Endothelial cell of umbilical vein (primary cell): ENCODE measurements at regions not wholly inside any gene's neighbourhood (a gene's known extent, or its start where the extent isn't known, plus 50 kb on each side); places are given as distances from the start of the nearest gene placed in this dataset.

Source experiments
- BruUV-seq: library from RNA; stranded (reverse); fragments of 400-500 nt; replicated peaks from 2 replicates; lab custom pipeline; 2021; lab: Mats Ljungman, UMichigan
- CTCF ChIA-PET: fragments of 300-600, 350-600 bp; sonication (Branson Sonifier 250); formaldehyde crosslinking; loops from one replicate; lab custom pipeline; 2021; ENCODE audit warnings: antibody characterized with exemption, inconsistent platforms; lab: Charles Lee
- POLR2A ChIA-PET: fragments of 300-600, 350-600 bp; sonication (Branson Sonifier 250); formaldehyde crosslinking; loops from one replicate; lab custom pipeline; 2021; ENCODE audit warnings: antibody characterized with exemption, inconsistent platforms; lab: Charles Lee
- DNase-seq: peaks from one replicate; pipeline ENCODE4 v3.0.0-alpha.2; 2011; ENCODE audit warnings: low read depth, low spot score
- FAIRE-seq: peaks from 2 replicates; lab custom pipeline; 2011; peaks lifted over from hg19 to GRCh38; lab: Jason Lieb, UNC
- H2AFZ ChIP-seq: 2 replicates; pipeline ENCODE4 v1.6.0; 2012; ENCODE audit warnings: low read depth, low read length, control low read depth, inconsistent platforms
- H3K27ac ChIP-seq: 2 replicates; pipeline ENCODE4 v1.5.1; 2011; ENCODE audit warnings: low read depth, mild to moderate bottlenecking, control low read depth, low read length, moderate library complexity; ENCODE audit not compliant: insufficient read depth
- H3K27me3 ChIP-seq, 2 experiments: 2 replicates each; pipeline versions ENCODE4 v1.6.0 to v1.6.1; 2011; ENCODE audit warnings: low read length in 2 of 2, mixed read lengths in 1 of 2; ENCODE audit not compliant: control insufficient read depth in 2 of 2, insufficient read depth in 2 of 2
- H3K36me3 ChIP-seq, 2 experiments: 2 replicates in 1 of 2; 3 replicates in 1 of 2; pipeline ENCODE4 v1.5.1; 2011; ENCODE audit warnings: low read length in 2 of 2, mild to moderate bottlenecking in 1 of 2, moderate library complexity in 1 of 2; ENCODE audit not compliant: control insufficient read depth in 2 of 2, insufficient read depth in 2 of 2; ENCODE audit errors: extremely low read depth in 1 of 2
- H3K4me1 ChIP-seq: 3 replicates; pipeline ENCODE4 v1.5.1; 2011; ENCODE audit warnings: mild to moderate bottlenecking, low read length; ENCODE audit not compliant: control insufficient read depth, insufficient read depth; ENCODE audit errors: extremely low read depth
- H3K4me2 ChIP-seq: 2 replicates; pipeline ENCODE4 v1.6.1; 2011; ENCODE audit warnings: low read length, control low read depth, mixed read lengths; ENCODE audit not compliant: insufficient read depth
- H3K4me3 ChIP-seq, 3 experiments: fragments of 200-600 bp in 1 of 3; sonication (generic), shearing (Covaris generic) in 1 of 3; replicated peaks in 1 of 3; 2 replicates each; pipeline ENCODE4 v1.5.1; 2011 to 2016; ENCODE audit warnings: control low read depth in 3 of 3, low read length in 3 of 3, mild to moderate bottlenecking in 2 of 3, inconsistent platforms in 1 of 3, low read depth in 1 of 3, moderate library complexity in 1 of 3; ENCODE audit not compliant: insufficient read depth in 1 of 3
- H3K79me2 ChIP-seq: 2 replicates; pipeline ENCODE4 v1.6.0; 2012; ENCODE audit warnings: low read length, inconsistent platforms; ENCODE audit not compliant: control insufficient read depth, insufficient read depth
- H3K9ac ChIP-seq: replicated peaks from 2 replicates; pipeline ENCODE3; 2011; ENCODE audit warnings: low read length, control low read depth; ENCODE audit not compliant: insufficient read depth; ENCODE audit errors: extremely low read depth
- H3K9me1 ChIP-seq: replicated peaks from 3 replicates; pipeline ENCODE4 v1.6.0; 2011; ENCODE audit warnings: mild to moderate bottlenecking, low read length; ENCODE audit not compliant: control insufficient read depth, insufficient read depth; ENCODE audit errors: extremely low read depth
- H3K9me3 ChIP-seq: replicated peaks from 2 replicates; pipeline ENCODE4 v1.5.1; 2012; ENCODE audit warnings: low read length, inconsistent platforms; ENCODE audit not compliant: control insufficient read depth, insufficient read depth
- H4K20me1 ChIP-seq: replicated peaks from 2 replicates; pipeline ENCODE3; 2011; ENCODE audit warnings: mild to moderate bottlenecking, low read length; ENCODE audit not compliant: control insufficient read depth, insufficient read depth; ENCODE audit errors: extremely low read depth
- EZH2 ChIP-seq: IDR thresholded peaks from 2 replicates; pipeline ENCODE4 v1.6.1; 2012; ENCODE audit warnings: borderline replicate concordance, low read depth, mild to moderate bottlenecking, moderate library complexity, low read length, inconsistent platforms; ENCODE audit not compliant: severe bottlenecking
- FOS ChIP-seq: IDR thresholded peaks from 2 replicates; pipeline ENCODE4 v1.6.1; 2011; ENCODE audit warnings: mild to moderate bottlenecking, low read length, moderate library complexity, borderline replicate concordance; ENCODE audit not compliant: insufficient read depth
- GATA2 ChIP-seq: IDR thresholded peaks from 2 replicates; pipeline ENCODE4 v1.7.0; 2011; ENCODE audit warnings: low read depth, mild to moderate bottlenecking, moderate library complexity, mixed read lengths, low read length; ENCODE audit not compliant: insufficient read length, insufficient read depth
- JUN ChIP-seq: IDR thresholded peaks from 2 replicates; pipeline ENCODE4 v1.6.1; 2011; ENCODE audit warnings: borderline replicate concordance, low read depth; ENCODE audit not compliant: insufficient read length, insufficient read depth
- MYC ChIP-seq: IDR thresholded peaks from one replicate; pipeline ENCODE4 v1.6.1; 2011; ENCODE audit warnings: mild to moderate bottlenecking, low read depth, low read length
- POLR2A ChIP-seq: IDR thresholded peaks from 2 replicates; pipeline ENCODE4 v1.6.1; 2012; ENCODE audit warnings: low read depth, mild to moderate bottlenecking, control low read depth, low read length
- POLR2AphosphoS5 ChIP-seq: IDR thresholded peaks from 2 replicates; pipeline ENCODE4 v1.6.1; 2012; ENCODE audit warnings: low read depth, mild to moderate bottlenecking, control low read depth, low read length, moderate library complexity; ENCODE audit not compliant: insufficient read depth
- dilution Hi-C: fragments of 300-500 bp; cut with MboI; formaldehyde crosslinking; loops from one replicate; pipeline ENCODE4 v1.15.0; 2019; ENCODE audit warnings: low sequenced_read_pairs; ENCODE audit not compliant: extremely low pct_ligation_motif_present
- intact Hi-C: fragments of 100-400 bp; cut with micrococcal nuclease; formaldehyde crosslinking; loops from one replicate; pipeline ENCODE4 v1.10.0; 2022
- TF ChIP-seq, protein P1 (sequence below): IDR thresholded peaks from 2 replicates; pipeline ENCODE4 v1.6.1; 2011; ENCODE audit not compliant: insufficient read depth, insufficient read length
- TF ChIP-seq, protein P2 (sequence below), 2 donors: IDR thresholded peaks; 1 replicate in 1 of 2; 2 replicates in 1 of 2; pipeline ENCODE4 v1.5.1; 2011; ENCODE audit warnings: low read length in 2 of 2, mild to moderate bottlenecking in 2 of 2, moderate library complexity in 2 of 2, control low read depth in 1 of 2, inconsistent platforms in 1 of 2, low read depth in 1 of 2; ENCODE audit not compliant: insufficient read depth in 1 of 2; ENCODE audit errors: extremely low read depth in 1 of 2

DNA sequence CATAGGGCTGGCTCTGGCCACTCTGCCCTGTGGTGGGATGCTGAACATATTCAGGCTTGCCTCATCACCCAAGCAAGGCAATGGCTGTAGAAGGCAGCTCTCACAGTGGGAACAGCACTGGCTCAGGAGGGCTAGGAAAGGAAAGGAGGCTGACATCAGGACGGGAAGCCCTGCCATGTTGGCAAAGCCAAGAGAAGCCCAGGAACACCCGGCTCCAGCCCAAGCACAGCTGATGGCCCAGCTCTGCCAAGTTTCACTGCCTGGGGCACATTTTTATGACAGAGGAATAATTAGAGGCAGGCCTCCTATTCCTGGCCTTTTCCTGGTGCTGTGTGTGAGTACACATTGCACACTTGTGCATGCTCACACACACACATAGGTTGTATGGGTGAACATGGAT lies 163.6 kb upstream of the SMIM23 start:
- Histone ChIP-seq H3K9me3 (no peaks in the 10 kb centered on the region), H3K9me1 (no peaks in the 10 kb centered on the region), H3K79me2 (no peaks in the 10 kb centered on the region), H3K4me2 (no peak overlapping the region), H3K9ac (no peak overlapping the region), H3K27me3 (peaks cover 4 to 12% of the 10 kb centered on the region in 2 experiments), H3K4me1 (no peaks in the 10 kb centered on the region), H3K27ac (no peak overlapping the region), H2AFZ (no peak overlapping the region), H3K36me3 (no peaks in the 10 kb centered on the region), H4K20me1 (no peaks in the 10 kb centered on the region), H3K4me3 (no peak overlapping the region)
- no peak for FAIRE-seq
- ChIA-PET POLR2A (no interaction called here), CTCF (no interaction called here)
- no TSS peak for BruUV-seq
- no peak for DNase-seq
- TF ChIP-seq FOS (no peak), GATA2 (no peak), JUN (no peak), POLR2A (no peak), MYC (no peak), POLR2AphosphoS5 (no peak), EZH2 (no peak)
- TF ChIP-seq, protein P1, sequence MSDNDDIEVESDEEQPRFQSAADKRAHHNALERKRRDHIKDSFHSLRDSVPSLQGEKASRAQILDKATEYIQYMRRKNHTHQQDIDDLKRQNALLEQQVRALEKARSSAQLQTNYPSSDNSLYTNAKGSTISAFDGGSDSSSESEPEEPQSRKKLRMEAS = no peak
- TF ChIP-seq, protein P2, sequence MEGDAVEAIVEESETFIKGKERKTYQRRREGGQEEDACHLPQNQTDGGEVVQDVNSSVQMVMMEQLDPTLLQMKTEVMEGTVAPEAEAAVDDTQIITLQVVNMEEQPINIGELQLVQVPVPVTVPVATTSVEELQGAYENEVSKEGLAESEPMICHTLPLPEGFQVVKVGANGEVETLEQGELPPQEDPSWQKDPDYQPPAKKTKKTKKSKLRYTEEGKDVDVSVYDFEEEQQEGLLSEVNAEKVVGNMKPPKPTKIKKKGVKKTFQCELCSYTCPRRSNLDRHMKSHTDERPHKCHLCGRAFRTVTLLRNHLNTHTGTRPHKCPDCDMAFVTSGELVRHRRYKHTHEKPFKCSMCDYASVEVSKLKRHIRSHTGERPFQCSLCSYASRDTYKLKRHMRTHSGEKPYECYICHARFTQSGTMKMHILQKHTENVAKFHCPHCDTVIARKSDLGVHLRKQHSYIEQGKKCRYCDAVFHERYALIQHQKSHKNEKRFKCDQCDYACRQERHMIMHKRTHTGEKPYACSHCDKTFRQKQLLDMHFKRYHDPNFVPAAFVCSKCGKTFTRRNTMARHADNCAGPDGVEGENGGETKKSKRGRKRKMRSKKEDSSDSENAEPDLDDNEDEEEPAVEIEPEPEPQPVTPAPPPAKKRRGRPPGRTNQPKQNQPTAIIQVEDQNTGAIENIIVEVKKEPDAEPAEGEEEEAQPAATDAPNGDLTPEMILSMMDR (IDR thresholded peaks at IDR 0.05; ENCODE audit: extremely low read depth in 1 of 2, insufficient read depth in 1 of 2, low read depth in 1 of 2, low read length in 2 of 2) = no peak
- dilution Hi-C loops (no loop called here), intact Hi-C loops (no loop called here)
